HG03095 (cell line): ENCODE measurements at regions not wholly inside any gene's neighbourhood (a gene's known extent, or its start where the extent isn't known, plus 50 kb on each side); places are given as distances from the start of the nearest gene placed in this dataset.

Source experiments
- ATAC-seq: cut with Tn5 transposase; IDR thresholded peaks from one replicate; pipeline ENCODE4 v1.9.1; 2021; ENCODE audit warnings: moderate library complexity; ENCODE audit not compliant: unreplicated experiment

DNA sequence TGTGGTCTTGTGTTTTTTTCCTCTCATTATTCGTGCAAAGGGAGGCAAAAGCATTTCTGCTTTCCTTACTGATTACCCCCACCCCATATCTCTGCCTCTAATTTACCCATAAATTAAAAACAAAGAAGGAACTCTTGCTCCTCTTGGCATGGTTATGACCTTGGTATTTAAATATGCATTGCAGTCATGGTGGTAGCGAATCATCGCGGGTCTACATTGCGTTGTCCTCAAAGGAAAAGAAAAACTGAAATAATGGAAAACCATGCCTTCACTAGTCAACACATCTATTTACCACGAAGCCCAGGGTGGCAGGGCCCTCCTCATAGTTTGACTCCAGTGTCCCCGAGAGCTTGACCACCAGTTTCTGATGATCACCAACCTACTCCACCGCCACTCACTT lies 126.7 kb upstream of the PARP11 start:
- no peak for ATAC-seq

DNA sequence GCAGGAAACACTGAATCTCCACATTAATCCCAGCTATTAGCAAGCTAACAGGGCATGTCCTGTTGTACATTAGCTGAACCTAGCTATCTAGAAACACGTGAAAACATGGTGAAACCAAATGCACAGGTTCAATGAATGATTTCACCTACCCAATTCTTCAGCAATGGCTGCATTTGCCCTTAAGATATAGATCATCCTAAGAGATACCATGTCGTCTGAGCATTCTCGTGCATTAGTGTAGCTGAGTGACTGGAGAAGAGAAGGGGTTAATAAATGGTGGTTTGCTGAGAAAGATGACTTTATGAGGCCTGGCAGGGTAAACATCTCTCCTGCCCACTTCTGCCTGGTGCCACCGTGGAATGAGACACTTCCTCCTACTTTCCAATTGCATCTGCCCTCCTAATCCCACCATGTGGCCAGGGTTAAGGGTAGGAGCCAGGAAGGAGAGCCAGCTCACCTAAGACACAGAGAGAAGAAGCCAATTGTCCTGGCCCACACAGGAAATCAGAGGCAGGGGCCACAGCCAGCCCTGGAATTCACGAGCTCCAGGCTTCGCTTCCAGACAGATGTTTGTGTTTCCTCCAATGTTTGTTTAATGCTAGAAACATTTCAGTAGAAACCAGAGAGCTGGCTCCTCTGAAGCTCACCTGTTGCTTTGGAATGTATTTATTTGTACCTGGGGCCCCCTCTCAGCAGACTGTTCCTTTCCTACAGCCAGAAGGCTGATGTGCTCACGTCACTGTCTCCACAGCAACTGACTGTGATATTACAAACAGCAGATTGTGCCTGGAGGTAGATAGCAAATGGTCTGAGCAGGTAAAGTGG lies 126.0 kb upstream of the PARP11 start:
- ATAC-seq: no peak

DNA sequence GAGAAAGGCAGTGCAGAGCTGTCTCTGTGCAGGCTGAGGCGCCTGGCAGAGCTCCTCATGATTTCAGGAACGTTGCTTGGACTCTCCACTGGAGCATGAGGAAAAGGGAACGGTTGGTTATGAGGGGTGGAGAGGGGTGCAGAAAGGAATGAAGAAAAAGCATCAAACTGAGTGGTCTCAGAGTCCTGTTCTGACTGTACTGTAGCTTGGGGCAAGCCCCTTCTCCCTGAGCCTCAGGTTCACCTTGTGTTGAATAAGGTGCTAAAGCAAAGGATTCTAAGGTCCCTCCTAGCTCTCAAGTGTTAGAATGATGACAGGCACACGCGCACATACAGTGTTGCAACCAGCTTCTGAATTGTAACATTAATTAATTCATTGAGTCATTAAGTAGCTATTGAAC lies 125.2 kb upstream of the PARP11 start:
- no peak for ATAC-seq

DNA sequence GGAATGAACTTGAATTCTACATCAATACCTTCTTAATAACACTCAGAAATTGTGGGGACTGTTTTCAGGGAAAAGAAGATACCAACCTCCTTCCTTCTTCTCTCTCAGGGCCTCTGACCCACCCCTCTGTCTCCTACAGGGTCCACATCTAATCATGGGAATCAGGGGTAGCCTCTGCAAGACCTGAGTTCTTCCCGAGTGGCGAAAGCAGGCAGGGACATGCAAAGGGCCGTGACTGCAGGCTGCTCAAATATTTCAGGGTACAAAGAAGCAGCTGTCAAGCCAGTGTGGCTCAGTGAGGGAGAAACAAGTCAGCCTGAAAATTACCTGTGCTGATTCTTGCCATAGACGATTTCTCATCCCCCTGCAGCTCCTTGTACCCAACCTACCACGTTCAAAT lies 123.1 kb upstream of the PARP11 start:
- ATAC-seq: no peak

DNA sequence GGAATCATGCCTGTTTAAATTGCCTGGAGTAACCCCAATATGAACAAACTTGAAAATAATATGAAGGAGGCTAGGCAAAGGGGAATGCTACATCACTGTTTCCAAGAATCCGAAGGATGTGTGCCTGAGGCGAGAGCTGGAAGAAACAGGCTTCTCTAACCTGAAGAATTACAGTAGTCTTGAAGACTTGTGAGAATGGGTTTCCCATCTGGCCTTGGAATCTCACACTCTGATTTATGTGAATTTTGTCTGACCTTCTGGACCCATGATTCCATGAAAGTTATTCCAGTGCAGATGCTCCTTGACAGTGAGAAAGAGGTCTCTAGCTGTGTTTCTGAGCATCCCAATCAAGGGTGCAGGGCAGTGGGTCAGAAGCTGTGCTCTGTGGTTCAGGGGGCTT lies 122.1 kb upstream of the PARP11 start:
- no peak for ATAC-seq

DNA sequence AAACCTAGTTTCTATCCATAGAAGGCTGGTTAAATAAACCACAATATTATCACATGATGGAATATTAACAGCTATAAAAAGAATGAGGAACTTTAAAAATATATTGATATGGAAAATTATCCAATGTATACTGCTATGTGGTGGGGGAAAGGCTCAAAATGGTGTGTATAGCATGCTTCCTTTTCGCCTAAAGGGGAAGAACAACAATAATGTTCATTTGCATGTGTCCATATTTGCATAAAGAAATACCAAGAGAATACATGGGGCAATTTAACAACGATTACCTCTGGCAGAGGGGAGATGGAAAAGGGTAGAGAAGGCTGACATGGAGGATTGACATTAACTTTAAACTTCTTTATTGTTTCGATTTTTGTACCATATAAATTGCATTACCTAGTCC lies 121.3 kb upstream of the PARP11 start:
- ATAC-seq: no peak

DNA sequence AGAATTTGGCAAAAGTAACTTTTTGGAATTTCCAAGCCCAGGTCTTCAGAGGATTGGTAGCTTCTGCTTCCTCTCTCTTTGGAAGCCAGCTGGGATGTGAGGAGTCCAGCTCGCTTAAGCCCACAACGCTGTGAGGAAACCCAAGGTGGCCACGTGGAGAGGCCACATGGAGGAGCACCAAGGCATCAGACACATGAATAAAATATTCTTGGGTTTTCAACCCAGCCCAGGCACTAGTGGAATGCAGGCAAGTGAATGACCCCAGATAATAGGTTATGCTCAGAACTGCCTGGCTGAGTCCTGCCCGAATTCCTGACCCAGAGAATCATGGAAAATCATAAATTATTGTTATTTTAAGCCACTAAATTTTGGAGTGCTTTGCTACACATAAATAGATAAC lies 119.7 kb upstream of the PARP11 start:
- ATAC-seq: no peak

DNA sequence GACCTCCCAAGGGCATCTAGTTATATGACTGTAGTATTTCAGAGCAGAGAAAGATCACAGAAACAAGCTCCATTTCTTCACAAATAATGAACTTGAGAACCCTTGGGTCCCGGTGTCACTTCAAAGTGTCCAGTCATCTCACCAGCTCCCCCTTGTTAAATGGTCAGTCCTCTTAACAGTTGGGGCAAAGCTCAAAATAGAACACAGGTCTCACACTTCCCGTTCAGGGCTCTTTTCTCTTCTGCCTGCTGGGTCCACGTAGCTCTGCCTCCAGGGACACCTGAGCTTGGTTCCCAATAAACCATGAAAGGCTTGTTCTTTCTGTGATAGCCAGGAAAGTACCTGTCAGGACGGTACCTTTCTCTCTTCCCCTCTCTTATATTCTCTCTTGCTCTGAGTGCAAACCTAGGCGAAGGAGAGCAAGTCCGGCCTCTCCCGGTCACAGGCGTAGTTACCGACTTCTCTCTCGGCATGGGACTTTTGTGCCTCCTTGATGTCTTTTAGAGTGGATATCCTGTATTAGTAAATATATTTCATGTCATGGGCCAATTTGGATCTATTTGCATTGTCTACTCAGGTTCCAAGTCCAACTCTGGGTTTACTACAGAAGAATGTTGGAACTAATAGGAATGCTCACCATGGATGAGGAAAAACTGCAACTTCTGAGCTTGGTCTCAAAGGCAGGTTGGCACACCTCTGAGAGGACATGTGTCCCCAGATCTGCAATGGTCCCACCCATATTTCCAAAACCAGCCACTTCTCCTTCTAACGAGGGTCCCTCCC lies 118.8 kb upstream of the PARP11 start:
- ATAC-seq: no peak

DNA sequence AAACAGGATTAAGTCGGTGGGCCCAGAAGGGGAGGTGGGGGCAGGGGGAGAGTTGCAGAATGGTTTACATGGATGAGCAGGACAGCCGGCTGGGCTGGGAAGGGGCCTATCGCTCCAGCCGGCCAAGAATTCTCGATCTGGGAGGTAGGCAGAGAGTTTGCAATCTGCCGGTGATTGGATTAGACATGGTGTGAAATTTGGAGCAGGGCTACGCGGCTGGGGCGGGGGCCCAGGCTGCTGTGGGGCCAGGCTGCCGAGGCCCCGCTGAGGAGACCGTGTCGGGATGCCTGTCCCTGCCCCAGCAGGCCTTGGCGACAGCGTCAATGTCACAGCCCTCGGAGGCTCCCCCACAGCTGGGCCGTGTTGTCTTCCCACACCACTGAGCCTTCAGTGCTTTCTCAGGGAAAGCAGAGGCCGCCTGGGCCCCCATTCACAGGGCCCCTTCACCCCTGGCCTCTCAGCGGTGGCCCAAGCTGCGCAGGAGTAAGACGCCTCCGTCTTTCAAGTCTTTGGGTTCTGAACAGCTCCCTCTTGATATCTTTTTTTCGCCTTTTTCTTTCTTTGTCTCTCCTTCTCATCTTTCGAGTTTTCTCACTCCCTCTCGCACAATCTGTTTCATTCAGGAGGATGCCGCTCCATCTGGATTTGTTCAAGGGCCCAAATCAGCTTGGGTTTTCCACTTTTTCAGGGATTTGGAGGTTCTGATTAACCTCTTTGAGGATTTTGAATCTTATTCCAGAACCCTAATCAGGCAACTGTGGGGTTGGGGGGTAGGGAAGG lies 117.5 kb upstream of the PARP11 start:
- ATAC-seq: no peak

DNA sequence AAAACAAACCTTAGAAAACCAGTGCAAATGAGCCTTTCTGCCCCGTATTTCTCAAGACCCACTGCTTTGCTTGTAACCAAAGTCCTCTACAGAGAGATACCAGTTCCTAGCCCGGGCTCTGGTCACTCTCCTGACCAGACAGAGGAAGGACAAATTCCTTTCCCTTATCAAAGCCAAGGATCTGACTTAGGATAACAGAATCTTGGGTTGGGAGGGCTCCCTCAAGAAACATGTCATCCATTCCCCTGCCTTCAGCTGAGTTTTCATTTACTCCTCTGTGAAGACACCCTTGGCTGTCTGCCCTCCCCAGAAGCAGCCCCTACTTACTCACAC lies 116.0 kb upstream of the PARP11 start:
- ATAC-seq: no peak

DNA sequence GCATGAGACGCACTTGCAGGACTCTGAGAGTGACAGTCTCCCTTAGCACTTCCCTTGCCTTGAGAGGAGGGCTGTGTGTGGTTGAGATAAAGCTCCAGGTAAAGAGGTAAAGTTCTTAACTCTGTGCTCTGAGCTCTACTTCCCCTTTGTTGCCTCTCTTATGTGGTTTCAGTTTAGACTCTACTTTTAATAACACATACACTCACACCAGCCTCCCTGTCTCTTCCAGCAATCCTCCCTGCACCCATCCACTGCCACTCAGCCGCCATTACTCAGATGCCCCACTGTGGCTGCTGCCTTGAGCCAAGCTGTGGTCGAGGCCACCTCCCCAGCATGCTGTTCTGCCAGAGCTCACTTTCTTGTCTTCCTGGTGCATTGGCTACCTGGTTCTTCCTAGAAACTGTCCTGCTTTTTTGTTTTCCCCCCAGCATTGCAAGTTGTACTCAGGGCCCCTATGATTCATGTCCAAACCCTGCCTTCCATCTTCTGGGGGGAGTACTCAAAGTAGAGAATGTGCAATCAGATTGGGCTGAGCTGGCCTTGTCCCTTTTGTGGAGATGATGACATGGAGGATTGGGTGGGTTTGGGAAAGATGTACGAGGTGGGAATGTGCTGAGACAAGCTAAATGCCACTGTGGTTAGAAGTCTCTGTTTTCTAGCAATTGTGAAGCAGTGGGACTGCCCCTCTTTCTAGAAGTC lies 115.5 kb upstream of the PARP11 start:
- ATAC-seq: no peak

DNA sequence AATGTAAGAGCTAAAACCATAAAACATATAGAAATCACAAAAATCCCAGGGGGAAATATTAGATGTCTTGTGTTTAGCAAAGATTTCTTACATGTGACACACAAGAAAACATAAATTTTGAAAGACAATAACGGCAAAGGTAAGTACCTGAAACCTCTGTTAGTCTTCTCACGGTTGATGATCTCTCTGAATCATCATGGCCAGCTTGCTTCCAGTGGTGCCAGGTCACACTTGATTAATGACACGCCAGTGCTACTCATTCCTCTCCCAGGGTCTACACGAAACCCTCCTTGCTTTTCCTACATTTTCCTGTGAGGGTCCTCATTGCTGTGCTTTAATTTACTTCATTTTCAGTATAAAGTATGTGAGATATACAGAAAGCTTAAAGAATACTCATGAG lies 114.4 kb upstream of the PARP11 start:
- no peak for ATAC-seq

DNA sequence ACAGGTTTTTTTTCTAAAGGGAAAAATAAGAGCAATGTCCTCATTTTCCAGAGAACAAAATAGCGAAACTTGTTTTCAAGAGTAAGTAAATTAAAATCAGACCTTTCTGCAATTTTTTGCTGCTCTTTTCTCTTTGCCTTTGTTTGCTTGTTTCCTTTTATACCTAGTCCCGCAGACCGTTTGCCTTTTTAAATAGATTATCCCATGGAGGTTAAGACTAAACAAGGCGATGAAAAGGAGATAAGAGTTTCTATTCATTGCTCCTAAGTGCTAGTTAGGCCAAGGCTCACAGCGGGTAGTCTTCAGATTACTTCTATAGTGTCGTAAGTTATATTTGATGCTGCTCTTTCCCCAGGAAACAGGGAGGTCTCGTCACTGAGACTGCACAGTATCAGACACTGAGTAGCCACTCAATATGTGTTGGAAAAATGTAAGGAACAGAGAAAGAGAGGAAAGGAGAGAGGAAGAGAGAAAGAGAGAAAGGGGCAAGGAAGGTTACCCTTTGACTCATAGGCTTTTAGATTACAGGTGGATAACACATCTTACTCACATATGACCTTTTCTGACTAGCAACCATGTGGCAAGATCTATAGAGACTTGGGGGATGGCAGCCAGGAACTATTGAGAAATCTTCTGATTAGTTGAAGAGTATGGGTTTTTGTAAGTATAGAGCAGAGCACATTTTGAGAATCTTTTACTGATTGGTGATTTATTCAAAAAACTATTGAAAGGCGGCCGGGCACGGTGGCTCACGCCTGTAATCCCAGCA lies 107.5 kb upstream of the PARP11 start:
- ATAC-seq: no peak

DNA sequence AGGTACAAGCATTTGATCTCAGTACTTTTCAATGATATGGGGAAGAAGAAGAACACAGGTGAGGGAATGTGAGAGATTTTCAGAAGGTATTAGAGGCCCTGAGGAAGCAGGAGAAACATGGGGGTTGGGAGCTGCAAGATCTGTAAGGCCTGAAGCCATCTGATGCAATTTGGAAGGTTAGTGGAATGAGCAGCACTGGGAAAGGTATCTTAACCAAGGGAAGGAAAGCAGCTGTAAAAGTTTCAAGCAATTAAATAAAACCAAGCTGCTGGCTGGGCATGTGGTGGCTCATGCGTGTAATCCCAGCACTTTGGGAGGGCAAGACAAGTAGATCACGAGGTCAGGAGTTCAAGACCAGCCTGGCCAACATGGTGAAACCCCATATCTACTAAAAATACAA lies 104.4 kb upstream of the PARP11 start:
- ATAC-seq: no peak

DNA sequence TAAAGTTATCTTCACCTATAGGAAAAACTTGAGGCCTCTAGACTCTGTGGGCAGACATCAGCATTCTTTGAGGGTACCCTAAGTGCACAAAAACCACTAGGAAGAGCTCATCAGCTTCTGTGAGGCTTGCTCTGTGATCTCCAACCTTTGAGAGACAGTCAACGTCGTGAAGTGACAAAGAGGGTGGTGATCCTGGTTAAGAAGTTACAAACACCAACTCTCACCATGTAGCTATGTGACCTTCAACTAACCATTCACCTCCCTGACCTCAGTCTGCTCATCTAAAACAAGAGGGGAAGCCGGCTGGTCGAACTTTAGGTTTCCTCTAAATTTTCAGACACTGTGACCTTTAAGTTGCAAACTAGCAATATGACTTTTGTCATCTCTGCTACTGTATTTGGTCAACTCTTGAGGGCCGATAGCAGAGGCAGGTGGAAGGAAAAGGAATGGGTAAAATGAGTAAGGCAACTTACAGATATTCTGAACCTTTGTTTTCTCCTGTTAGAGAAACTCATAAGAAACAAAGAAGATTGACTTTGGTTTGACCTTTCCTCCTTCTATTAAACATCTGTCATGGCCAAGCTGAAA lies 103.2 kb upstream of the PARP11 start:
- ATAC-seq: no peak

DNA sequence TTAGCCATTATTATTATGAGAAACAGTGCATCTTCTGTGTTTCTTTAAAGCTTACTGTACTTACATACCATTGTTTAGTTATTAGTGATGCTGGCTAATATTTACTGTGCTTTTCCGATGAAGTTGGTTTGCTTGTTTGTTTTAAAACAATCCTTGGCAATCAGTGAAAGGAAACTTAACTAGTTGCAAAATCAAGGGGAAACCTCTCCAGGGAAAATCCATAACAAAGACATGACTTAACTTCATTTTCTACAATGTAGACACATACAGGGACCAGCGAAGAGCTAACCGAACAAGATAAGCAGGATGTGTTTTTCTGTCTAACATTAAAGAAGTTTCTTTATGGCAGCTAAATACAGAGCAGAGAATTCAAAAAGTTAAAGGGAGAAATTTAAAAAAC lies 102.5 kb upstream of the PARP11 start:
- ATAC-seq: no peak

DNA sequence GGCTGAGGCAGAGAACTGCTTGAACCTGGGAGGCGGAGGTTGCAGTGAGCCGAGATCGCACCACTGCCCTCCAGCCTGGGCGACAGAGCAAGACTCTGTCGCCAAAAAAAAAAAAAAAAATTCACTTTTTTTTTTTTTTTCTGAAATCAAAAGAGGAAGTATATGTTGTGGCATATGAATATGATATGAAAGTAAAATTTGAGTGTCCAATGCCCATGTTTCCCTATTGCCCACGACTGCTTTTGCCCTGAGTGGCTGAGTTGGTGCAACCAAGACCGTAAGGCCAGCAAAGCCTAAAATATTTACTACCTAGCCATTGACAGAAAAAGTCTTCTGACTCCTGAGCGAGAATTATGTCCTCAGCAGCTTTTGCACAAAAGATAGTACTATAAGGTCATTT lies 101.7 kb upstream of the PARP11 start:
- no peak for ATAC-seq

DNA sequence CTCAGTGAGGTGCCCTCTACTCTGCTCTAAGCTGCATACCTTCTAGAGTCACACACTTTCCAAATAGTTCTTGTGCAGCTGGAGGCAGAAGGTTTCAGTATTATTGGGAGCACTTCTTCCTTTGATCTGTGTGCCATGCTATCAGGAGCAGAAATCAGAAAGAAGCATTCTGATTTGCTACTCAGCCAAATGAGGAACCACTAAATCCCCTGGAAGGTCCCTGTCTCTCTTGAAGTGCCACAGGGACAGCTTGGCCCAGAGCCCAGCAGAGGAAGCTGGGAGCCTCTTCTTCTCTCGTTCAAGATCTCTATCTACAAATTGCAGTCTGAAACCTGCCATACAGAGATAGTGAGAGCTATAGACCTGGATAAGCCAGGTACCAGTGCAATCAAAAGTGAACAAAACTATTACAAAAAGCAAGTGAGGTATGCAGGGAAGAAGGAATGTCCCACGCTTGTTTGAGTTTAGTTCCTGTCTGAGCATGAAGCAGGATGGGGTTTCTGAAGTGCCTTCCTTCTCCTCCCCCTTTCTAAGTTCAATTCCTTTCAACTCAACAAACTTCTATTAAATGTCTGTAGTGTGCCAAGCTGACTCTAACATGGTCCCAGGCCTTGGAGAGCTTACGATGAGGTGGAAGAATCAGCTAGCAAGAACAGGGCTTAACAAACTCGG lies 100.9 kb upstream of the PARP11 start:
- ATAC-seq: no peak

DNA sequence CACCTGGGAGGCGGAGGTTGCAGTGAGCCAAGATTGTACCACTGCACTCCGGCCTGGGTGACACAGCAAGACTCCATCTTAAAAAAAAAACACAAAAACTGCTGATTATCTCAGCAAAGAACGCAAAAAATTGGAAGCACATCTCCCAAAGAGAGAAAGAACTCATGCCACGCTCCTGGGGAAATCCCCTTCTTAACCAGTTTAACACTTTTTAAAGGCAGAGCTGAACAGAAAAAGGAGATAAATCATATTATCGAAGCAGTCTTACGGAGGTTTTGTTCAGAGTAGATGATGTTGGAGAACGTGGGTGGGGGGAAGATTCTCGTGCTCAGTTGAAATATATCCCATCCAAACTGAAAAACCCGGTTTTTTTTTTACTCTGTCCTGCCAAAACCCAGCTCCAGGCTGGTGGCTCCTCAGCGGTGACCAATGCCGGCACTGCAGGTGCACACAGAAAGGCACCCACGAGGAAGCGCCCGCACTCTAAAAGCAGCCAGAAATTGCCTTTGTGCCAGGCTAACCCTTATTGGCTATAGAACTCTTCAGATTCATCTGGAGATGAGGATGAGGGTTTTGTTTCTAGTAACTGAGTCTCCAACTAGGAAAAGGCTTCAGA lies 100.2 kb upstream of the PARP11 start:
- ATAC-seq: no peak
